AG09319 (cell line): ENCODE measurements at regions not wholly inside any gene's neighbourhood (a gene's known extent, or its start where the extent isn't known, plus 50 kb on each side); places are given as distances from the start of the nearest gene placed in this dataset.

Experiments used
- DNase-seq: peaks from one replicate; pipeline ENCODE4 v3.0.0-alpha.2; 2010; ENCODE audit warnings: low read depth; ENCODE audit errors: extremely low read depth
- CTCF ChIP-seq: IDR thresholded peaks from 2 replicates; pipeline ENCODE4 v1.5.1; 2011; ENCODE audit warnings: low read depth, mild to moderate bottlenecking, inconsistent platforms, low read length, moderate library complexity

- TF ChIP-seq CTCF = no peak
- DNase-seq = no peak
Observed at GRCh38 chr15:94734460-94734859, 503.1 kb downstream of the MCTP2 start.

GRCh38 chr15:94736236-94736635 is 504.9 kb downstream of the MCTP2 start:
- no peak for TF ChIP-seq CTCF
- no peak for DNase-seq

- no peak for TF ChIP-seq CTCF
- no peak for DNase-seq
Observed at GRCh38 chr15:94739639-94740038, 508.3 kb downstream of the MCTP2 start.

- DNase-seq = no peak
- no peak for TF ChIP-seq CTCF
Observed at GRCh38 chr15:94740469-94740868, 509.1 kb downstream of the MCTP2 start.

- no peak for DNase-seq
- no peak for TF ChIP-seq CTCF
Observed at GRCh38 chr15:94743668-94744067, 512.3 kb downstream of the MCTP2 start.

GRCh38 chr15:94744080-94744793 is 512.9 kb downstream of the MCTP2 start:
- TF ChIP-seq CTCF = no peak
- no peak for DNase-seq

GRCh38 chr15:94745371-94745770 is 514.0 kb downstream of the MCTP2 start:
- TF ChIP-seq CTCF = no peak
- no peak for DNase-seq
